Neural progenitor cell (in vitro differentiated cells): ENCODE measurements at regions not wholly inside any gene's neighbourhood (a gene's known extent, or its start where the extent isn't known, plus 50 kb on each side); places are given as distances from the start of the nearest gene placed in this dataset.

Experiments used
- DNase-seq: peaks from one replicate; pipeline ENCODE4 v3.0.0-alpha.2; 2016; ENCODE audit warnings: low spot score
- H2AFZ ChIP-seq: fragments of 200-600 bp; sonication (generic); replicated peaks from 2 replicates; pipeline ENCODE4 v1.6.1; 2016; ENCODE audit warnings: antibody characterized with exemption
- H3F3A ChIP-seq: fragments of 200-600 bp; sonication (generic); 2 replicates; pipeline ENCODE4 v1.6.1; 2016; ENCODE audit warnings: antibody characterized with exemption, low read depth
- H3K27ac ChIP-seq: fragments of 200-600 bp; sonication (generic); 2 replicates; pipeline ENCODE4 v1.5.1; 2016; ENCODE audit warnings: mild to moderate bottlenecking
- H3K27me3 ChIP-seq: fragments of 200-600 bp; sonication (generic); 2 replicates; pipeline ENCODE4 v1.6.1; 2016; ENCODE audit warnings: mild to moderate bottlenecking, moderate library complexity
- H3K36me3 ChIP-seq: fragments of 200-600 bp; sonication (generic); 2 replicates; pipeline ENCODE4 v1.5.1; 2016
- H3K4me1 ChIP-seq: fragments of 200-600 bp; sonication (generic); 2 replicates; pipeline ENCODE4 v1.6.1; 2016; ENCODE audit warnings: mixed run types
- H3K4me2 ChIP-seq: fragments of 200-600 bp; sonication (generic); 2 replicates; pipeline ENCODE4 v1.6.1; 2016
- H3K4me3 ChIP-seq: fragments of 200-600 bp; sonication (generic); 2 replicates; pipeline ENCODE4 v1.5.1; 2016
- H3K79me2 ChIP-seq: fragments of 200-600 bp; sonication (generic); 2 replicates; pipeline ENCODE4 v1.6.1; 2016; ENCODE audit warnings: low read depth
- H3K9ac ChIP-seq: fragments of 200-600 bp; sonication (generic); 2 replicates; pipeline ENCODE4 v1.6.1; 2016
- H3K9me3 ChIP-seq: fragments of 200-600 bp; sonication (generic); 2 replicates; pipeline ENCODE4 v1.5.1; 2016; ENCODE audit warnings: low read depth
- H4K20me1 ChIP-seq: fragments of 200-600 bp; sonication (generic); 2 replicates; pipeline ENCODE4 v1.6.1; 2016; ENCODE audit warnings: low read depth
- H3K27ac Mint-ChIP-seq: 3 replicates; pipeline ENCODE4 v1.8.0; 2021; ENCODE audit warnings: mixed read lengths
- H3K27me3 Mint-ChIP-seq: 2 replicates; pipeline ENCODE4 v1.8.0; 2022; ENCODE audit warnings: low read depth, mild to moderate bottlenecking, inconsistent platforms, moderate library complexity, mixed read lengths; ENCODE audit not compliant: insufficient read depth
- H3K36me3 Mint-ChIP-seq: 3 replicates; pipeline ENCODE4 v1.8.0; 2021; ENCODE audit warnings: mixed read lengths
- H3K4me1 Mint-ChIP-seq: 3 replicates; pipeline ENCODE4 v1.8.0; 2021; ENCODE audit warnings: mixed read lengths
- H3K4me3 Mint-ChIP-seq: 3 replicates; pipeline ENCODE4 v1.8.0; 2021; ENCODE audit warnings: mild to moderate bottlenecking, moderate library complexity, mixed read lengths
- H3K9me3 Mint-ChIP-seq: 3 replicates; pipeline ENCODE4 v1.8.0; 2020; ENCODE audit warnings: mixed read lengths
- EZH2 ChIP-seq: fragments of 200-600 bp; sonication (generic); IDR thresholded peaks from 2 replicates; pipeline ENCODE4 v1.6.1; 2017; ENCODE audit warnings: antibody characterized with exemption, mild to moderate bottlenecking, moderate library complexity
- EZH2phosphoT487 ChIP-seq: fragments of 200-600 bp; sonication (generic); IDR thresholded peaks from 2 replicates; pipeline ENCODE4 v1.6.1; 2017; ENCODE audit warnings: antibody characterized with exemption
- TF ChIP-seq, protein P1 (sequence below): fragments of 200-600 bp; sonication (generic); IDR thresholded peaks from 2 replicates; pipeline ENCODE4 v1.5.1; 2017; ENCODE audit warnings: antibody characterized with exemption, mild to moderate bottlenecking

DNA sequence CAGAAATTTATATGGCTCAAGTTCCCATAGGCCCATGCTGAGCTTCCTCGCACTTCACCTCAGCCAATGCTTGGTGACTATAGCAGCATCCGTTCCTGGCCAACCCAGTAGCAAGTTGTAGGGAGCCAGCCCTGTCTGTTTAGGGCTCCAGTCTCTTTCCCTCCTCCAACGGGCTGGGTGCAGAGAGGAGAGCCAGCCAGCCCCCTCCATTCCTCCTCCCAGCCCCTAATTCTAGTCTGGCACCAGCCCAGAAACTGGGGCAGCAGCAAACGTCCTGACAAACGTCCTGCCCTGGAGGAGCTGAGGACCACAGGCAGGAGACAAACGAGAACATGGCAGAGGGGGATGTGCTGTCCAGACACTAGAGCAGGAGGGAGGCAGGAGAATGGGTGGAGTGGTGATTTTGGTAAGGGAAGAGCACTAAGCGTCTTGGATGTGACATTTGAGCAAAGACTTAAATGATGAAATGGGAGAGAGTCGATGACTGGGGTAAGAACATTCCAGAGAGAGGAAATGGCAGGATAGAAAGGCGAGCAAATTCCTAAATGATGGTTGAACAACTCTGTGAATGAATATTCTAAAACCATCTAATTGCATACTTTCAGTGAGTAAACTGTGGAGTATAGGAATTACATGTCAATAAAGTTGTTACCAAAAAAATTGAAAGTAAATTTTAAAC, 222.5 kb upstream of the DAPK1 start:
- Mint-ChIP-seq H3K36me3 (no peaks in the 10 kb centered on the region), H3K27ac (no peak overlapping the region), H3K4me1 (peaks cover 29% of the 10 kb centered on the region), H3K27me3 (peaks cover 8% of the 10 kb centered on the region), H3K9me3 (peaks cover 2% of the 10 kb centered on the region), H3K4me3 (no peak overlapping the region)
- no peak for DNase-seq
- no peaks in the 10 kb centered on the region for H3K9me3 ChIP-seq
- peaks cover 9% of the 10 kb centered on the region for H3F3A ChIP-seq
- no peak overlapping the region for H3K4me2 ChIP-seq
- no peak overlapping the region for H3K9ac ChIP-seq
- H3K4me3 ChIP-seq, result no peak overlapping the region
- no peak overlapping the region for H2AFZ ChIP-seq
- H3K79me2 ChIP-seq, result no peaks in the 10 kb centered on the region
- no peak overlapping the region for H3K27ac ChIP-seq
- no peaks in the 10 kb centered on the region for H4K20me1 ChIP-seq
- H3K4me1 ChIP-seq, result peaks cover 8% of the 10 kb centered on the region
- TF ChIP-seq, protein P1, sequence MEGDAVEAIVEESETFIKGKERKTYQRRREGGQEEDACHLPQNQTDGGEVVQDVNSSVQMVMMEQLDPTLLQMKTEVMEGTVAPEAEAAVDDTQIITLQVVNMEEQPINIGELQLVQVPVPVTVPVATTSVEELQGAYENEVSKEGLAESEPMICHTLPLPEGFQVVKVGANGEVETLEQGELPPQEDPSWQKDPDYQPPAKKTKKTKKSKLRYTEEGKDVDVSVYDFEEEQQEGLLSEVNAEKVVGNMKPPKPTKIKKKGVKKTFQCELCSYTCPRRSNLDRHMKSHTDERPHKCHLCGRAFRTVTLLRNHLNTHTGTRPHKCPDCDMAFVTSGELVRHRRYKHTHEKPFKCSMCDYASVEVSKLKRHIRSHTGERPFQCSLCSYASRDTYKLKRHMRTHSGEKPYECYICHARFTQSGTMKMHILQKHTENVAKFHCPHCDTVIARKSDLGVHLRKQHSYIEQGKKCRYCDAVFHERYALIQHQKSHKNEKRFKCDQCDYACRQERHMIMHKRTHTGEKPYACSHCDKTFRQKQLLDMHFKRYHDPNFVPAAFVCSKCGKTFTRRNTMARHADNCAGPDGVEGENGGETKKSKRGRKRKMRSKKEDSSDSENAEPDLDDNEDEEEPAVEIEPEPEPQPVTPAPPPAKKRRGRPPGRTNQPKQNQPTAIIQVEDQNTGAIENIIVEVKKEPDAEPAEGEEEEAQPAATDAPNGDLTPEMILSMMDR, result no peak
- TF ChIP-seq EZH2, result no peak
- TF ChIP-seq EZH2phosphoT487, result no peak
- no peaks in the 10 kb centered on the region for H3K36me3 ChIP-seq
- no peaks in the 10 kb centered on the region for H3K27me3 ChIP-seq

DNA sequence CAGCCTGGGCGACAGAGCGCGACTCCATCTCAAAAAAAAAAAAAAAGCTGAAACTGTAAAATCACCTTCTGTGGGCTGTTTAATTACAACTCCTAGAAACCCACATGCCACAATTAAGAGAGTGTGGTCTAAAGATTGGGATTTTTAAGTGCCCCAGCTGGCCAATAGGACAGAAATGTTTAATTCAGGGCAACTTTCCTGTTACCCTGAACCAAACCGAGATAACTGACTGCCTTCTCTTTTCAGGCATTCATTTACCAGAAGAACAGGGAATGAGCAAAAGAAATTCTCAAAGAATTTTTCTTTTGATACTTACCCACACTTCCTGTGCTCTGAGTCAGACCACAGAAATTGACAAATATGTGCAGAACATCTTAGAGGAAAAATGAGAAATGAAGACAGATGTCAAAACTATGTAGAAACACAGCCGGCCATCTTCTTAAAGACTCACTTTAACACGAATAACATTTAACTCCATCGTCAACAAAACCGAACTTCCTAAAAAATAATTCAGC, 221.3 kb upstream of the DAPK1 start:
- H3K4me2 ChIP-seq, result no peak overlapping the region
- no peak overlapping the region for H3K27ac ChIP-seq
- H3K36me3 Mint-ChIP-seq, result no peaks in the 10 kb centered on the region
- H3K27ac Mint-ChIP-seq, result peak overlapping the region; percentile 15
- no peaks in the 10 kb centered on the region for H3K27me3 ChIP-seq
- DNase-seq, result no peak
- no peak overlapping the region for H2AFZ ChIP-seq
- peaks cover 5% of the 10 kb centered on the region for H3K9me3 Mint-ChIP-seq
- TF ChIP-seq EZH2 (no peak), EZH2phosphoT487 (no peak)
- TF ChIP-seq, protein P1, result no peak
- H4K20me1 ChIP-seq, result no peaks in the 10 kb centered on the region
- no peak overlapping the region for H3K4me3 ChIP-seq
- H3K4me1 ChIP-seq, result no peaks in the 10 kb centered on the region
- peaks cover 8% of the 10 kb centered on the region for H3K27me3 Mint-ChIP-seq
- no peaks in the 10 kb centered on the region for H3K36me3 ChIP-seq
- H3K9ac ChIP-seq, result no peak overlapping the region
- H3K4me3 Mint-ChIP-seq, result no peak overlapping the region
- H3K9me3 ChIP-seq, result no peaks in the 10 kb centered on the region
- peaks cover 19% of the 10 kb centered on the region for H3K4me1 Mint-ChIP-seq
- H3K79me2 ChIP-seq, result no peaks in the 10 kb centered on the region
- no peaks in the 10 kb centered on the region for H3F3A ChIP-seq

DNA sequence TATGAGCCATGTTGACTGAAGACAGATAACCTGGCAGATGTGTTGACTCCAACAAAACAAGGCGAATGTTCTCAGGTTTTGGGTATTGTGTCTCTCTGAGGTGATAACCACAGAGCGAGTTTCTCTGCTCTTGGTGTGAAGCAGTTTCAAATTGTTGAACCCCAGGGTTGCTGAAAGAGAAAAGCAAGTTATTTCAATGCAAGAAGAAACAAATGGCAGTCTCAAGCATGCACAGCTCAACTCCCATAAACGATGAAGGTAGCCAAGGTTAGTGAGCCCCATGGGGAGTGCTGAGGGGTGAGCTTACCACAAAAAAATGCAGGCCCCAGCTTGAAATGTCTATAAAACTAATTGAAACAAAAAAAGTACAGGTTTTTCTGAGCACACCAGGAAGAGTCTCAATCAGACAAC, 220.8 kb upstream of the DAPK1 start:
- H3K36me3 Mint-ChIP-seq, result no peaks in the 10 kb centered on the region

More for the DNA sequence above, 220.8 kb upstream of the DAPK1 start:
- H4K20me1 ChIP-seq, result no peaks in the 10 kb centered on the region
- H2AFZ ChIP-seq, result no peak overlapping the region
- H3K4me3 ChIP-seq, result no peak overlapping the region
- H3K36me3 ChIP-seq, result no peaks in the 10 kb centered on the region
- Mint-ChIP-seq H3K27me3 (peaks cover 7% of the 10 kb centered on the region), H3K27ac (peak overlapping the region; percentile 15), H3K9me3 (peaks cover 7% of the 10 kb centered on the region), H3K4me1 (peaks cover 16% of the 10 kb centered on the region), H3K4me3 (no peak overlapping the region)
- no peak for DNase-seq
- H3K79me2 ChIP-seq, result no peaks in the 10 kb centered on the region
- TF ChIP-seq EZH2phosphoT487, result no peak
- TF ChIP-seq EZH2, result no peak
- TF ChIP-seq, protein P1, result no peak
- no peaks in the 10 kb centered on the region for H3K9me3 ChIP-seq
- no peaks in the 10 kb centered on the region for H3K4me1 ChIP-seq
- H3F3A ChIP-seq, result no peaks in the 10 kb centered on the region
- no peak overlapping the region for H3K9ac ChIP-seq
- no peak overlapping the region for H3K4me2 ChIP-seq
- H3K27ac ChIP-seq, result no peak overlapping the region
- no peaks in the 10 kb centered on the region for H3K27me3 ChIP-seq
